DOHH2 (cell line): ENCODE measurements at regions not wholly inside any gene's neighbourhood (a gene's known extent, or its start where the extent isn't known, plus 50 kb on each side); places are given as distances from the start of the nearest gene placed in this dataset.

ENCODE experiments used
- EZH2phosphoT487 ChIP-seq: fragments of 200-600 bp; sonication (generic); IDR thresholded peaks from 2 replicates; pipeline ENCODE4 v1.6.1; 2017; ENCODE audit warnings: borderline replicate concordance, mild to moderate bottlenecking, antibody characterized with exemption, low read length, moderate library complexity, mixed read lengths
- TF ChIP-seq, protein P1 (sequence below): fragments of 200-600 bp; sonication (generic); IDR thresholded peaks from one replicate; pipeline ENCODE4 v1.5.1; 2014; ENCODE audit warnings: antibody characterized with exemption, mild to moderate bottlenecking, low read depth, low read length; ENCODE audit not compliant: poor library complexity, severe bottlenecking

DNA sequence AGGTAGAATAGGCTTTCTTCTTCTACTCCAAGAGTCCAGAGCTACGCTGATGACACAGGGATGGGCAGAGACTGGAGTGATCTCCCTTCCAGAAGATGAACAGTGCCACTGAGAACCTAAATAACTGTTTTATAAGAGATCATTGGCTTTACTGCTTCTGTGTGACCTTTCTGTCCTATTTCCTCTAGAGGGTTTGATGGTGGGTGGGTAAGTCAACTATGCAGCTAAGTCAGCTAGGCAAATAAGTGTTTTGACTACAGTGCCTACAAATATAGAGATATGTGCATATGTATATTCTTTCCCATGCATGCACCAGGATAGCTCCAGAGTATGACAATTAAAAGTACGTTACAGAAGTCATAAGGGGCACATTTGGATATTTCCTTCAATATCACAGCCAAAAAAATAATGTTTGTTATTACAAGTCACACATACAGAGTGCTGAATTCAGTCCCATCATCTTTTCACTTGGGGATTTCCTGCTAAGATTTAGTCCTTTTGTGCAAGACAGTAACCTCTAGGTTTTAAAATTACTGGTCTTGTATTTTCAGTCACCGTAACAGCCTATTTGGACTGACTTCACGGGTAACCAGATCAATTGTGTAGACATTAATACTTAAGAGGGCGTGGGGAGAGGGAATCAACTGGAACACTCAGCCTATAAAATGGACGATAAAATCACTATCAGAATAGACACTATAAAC lies 412.6 kb upstream of the SOX5 start:
- TF ChIP-seq, protein P1, sequence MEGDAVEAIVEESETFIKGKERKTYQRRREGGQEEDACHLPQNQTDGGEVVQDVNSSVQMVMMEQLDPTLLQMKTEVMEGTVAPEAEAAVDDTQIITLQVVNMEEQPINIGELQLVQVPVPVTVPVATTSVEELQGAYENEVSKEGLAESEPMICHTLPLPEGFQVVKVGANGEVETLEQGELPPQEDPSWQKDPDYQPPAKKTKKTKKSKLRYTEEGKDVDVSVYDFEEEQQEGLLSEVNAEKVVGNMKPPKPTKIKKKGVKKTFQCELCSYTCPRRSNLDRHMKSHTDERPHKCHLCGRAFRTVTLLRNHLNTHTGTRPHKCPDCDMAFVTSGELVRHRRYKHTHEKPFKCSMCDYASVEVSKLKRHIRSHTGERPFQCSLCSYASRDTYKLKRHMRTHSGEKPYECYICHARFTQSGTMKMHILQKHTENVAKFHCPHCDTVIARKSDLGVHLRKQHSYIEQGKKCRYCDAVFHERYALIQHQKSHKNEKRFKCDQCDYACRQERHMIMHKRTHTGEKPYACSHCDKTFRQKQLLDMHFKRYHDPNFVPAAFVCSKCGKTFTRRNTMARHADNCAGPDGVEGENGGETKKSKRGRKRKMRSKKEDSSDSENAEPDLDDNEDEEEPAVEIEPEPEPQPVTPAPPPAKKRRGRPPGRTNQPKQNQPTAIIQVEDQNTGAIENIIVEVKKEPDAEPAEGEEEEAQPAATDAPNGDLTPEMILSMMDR: no peak
- TF ChIP-seq EZH2phosphoT487: no peak
